Endothelial cell (in vitro differentiated cells): ENCODE measurements at regions not wholly inside any gene's neighbourhood (a gene's known extent, or its start where the extent isn't known, plus 50 kb on each side); places are given as distances from the start of the nearest gene placed in this dataset.

Source experiments
- DNase-seq: peaks from one replicate; pipeline ENCODE4 v3.0.0; 2021; ENCODE audit warnings: low spot score
- H3K27ac Mint-ChIP-seq: one replicate; pipeline ENCODE4 v1.8.0; 2021; ENCODE audit warnings: mixed read lengths, inconsistent platforms; ENCODE audit not compliant: unreplicated experiment
- H3K27me3 Mint-ChIP-seq: one replicate; pipeline ENCODE4 v1.8.0; 2021; ENCODE audit warnings: mild to moderate bottlenecking, moderate library complexity, mixed read lengths, inconsistent platforms; ENCODE audit not compliant: unreplicated experiment
- H3K36me3 Mint-ChIP-seq: one replicate; pipeline ENCODE4 v1.8.0; 2021; ENCODE audit warnings: mild to moderate bottlenecking, low read depth, mixed read lengths, inconsistent platforms; ENCODE audit not compliant: unreplicated experiment
- H3K4me1 Mint-ChIP-seq: one replicate; pipeline ENCODE4 v1.8.0; 2021; ENCODE audit warnings: mild to moderate bottlenecking, mixed read lengths, inconsistent platforms; ENCODE audit not compliant: unreplicated experiment
- H3K4me3 Mint-ChIP-seq: one replicate; pipeline ENCODE4 v1.8.0; 2021; ENCODE audit warnings: mild to moderate bottlenecking, mixed read lengths, inconsistent platforms; ENCODE audit not compliant: unreplicated experiment
- H3K9me3 Mint-ChIP-seq: one replicate; pipeline ENCODE4 v1.8.0; 2021; ENCODE audit warnings: mixed read lengths, inconsistent platforms; ENCODE audit not compliant: unreplicated experiment
- CTCF ChIP-seq: fragments of 200-600 bp; sonication (generic); IDR thresholded peaks from one replicate; pipeline ENCODE4 v1.5.0; 2021; ENCODE audit warnings: antibody characterized with exemption; ENCODE audit not compliant: unreplicated experiment

- Mint-ChIP-seq H3K36me3 (no peaks in the 10 kb centered on the region), H3K4me3 (no peak overlapping the region), H3K27ac (no peak overlapping the region), H3K27me3 (no peaks in the 10 kb centered on the region), H3K9me3 (no peaks in the 10 kb centered on the region), H3K4me1 (no peaks in the 10 kb centered on the region)
- no peak for TF ChIP-seq CTCF
- no peak for DNase-seq
These were observed 613.9 kb downstream of the TECRL start for GRCh38 chr4:63795301-63795700.

- H3K27me3 Mint-ChIP-seq = no peaks in the 10 kb centered on the region
- no peak for DNase-seq
- H3K4me3 Mint-ChIP-seq = no peak overlapping the region
- no peak overlapping the region for H3K27ac Mint-ChIP-seq
- TF ChIP-seq CTCF = no peak
- no peaks in the 10 kb centered on the region for H3K4me1 Mint-ChIP-seq
- H3K36me3 Mint-ChIP-seq = no peaks in the 10 kb centered on the region
- no peaks in the 10 kb centered on the region for H3K9me3 Mint-ChIP-seq
These were observed 618.9 kb downstream of the TECRL start for GRCh38 chr4:63790377-63790776.

- H3K4me3 Mint-ChIP-seq = no peak overlapping the region
- H3K9me3 Mint-ChIP-seq = no peaks in the 10 kb centered on the region
- H3K27me3 Mint-ChIP-seq = no peaks in the 10 kb centered on the region
- no peak for DNase-seq
- H3K27ac Mint-ChIP-seq = no peak overlapping the region
- no peaks in the 10 kb centered on the region for H3K36me3 Mint-ChIP-seq
- H3K4me1 Mint-ChIP-seq = no peaks in the 10 kb centered on the region
- no peak for TF ChIP-seq CTCF
These were observed 621.0 kb downstream of the TECRL start for GRCh38 chr4:63788271-63788670.

- Mint-ChIP-seq H3K27ac (no peak overlapping the region), H3K4me1 (no peaks in the 10 kb centered on the region), H3K4me3 (no peak overlapping the region), H3K9me3 (no peaks in the 10 kb centered on the region), H3K27me3 (no peaks in the 10 kb centered on the region), H3K36me3 (no peaks in the 10 kb centered on the region)
- TF ChIP-seq CTCF = no peak
- DNase-seq = no peak
These were observed 621.9 kb downstream of the TECRL start for GRCh38 chr4:63787326-63787725.

GRCh38 chr4:63786171-63786570, 623.1 kb downstream of the TECRL start:
- DNase-seq = no peak
- Mint-ChIP-seq H3K4me1 (no peaks in the 10 kb centered on the region), H3K9me3 (no peaks in the 10 kb centered on the region), H3K27me3 (no peaks in the 10 kb centered on the region), H3K27ac (no peak overlapping the region), H3K36me3 (no peaks in the 10 kb centered on the region), H3K4me3 (no peak overlapping the region)
- TF ChIP-seq CTCF = no peak
